Esophagus (tissue), 2 donors: ENCODE measurements at regions not wholly inside any gene's neighbourhood (a gene's known extent, or its start where the extent isn't known, plus 50 kb on each side); places are given as distances from the start of the nearest gene placed in this dataset.

ENCODE experiments used
- H3K27ac ChIP-seq, 2 donors: one replicate each; pipeline ENCODE4 v1.5.1; 2013; ENCODE audit warnings: low read depth in 2 of 2, mild to moderate bottlenecking in 2 of 2, inconsistent platforms in 1 of 2, low read length in 1 of 2, moderate library complexity in 1 of 2
- H3K27me3 ChIP-seq, 2 donors: one replicate each; pipeline ENCODE4 v1.6.1; 2013; ENCODE audit warnings: low read length in 2 of 2, control low read depth in 1 of 2, mild to moderate bottlenecking in 1 of 2; ENCODE audit not compliant: insufficient read depth in 2 of 2, control insufficient read depth in 1 of 2
- H3K36me3 ChIP-seq, 2 donors: one replicate each; pipeline ENCODE4 v1.6.1; 2013; ENCODE audit warnings: low read length in 1 of 2; ENCODE audit not compliant: control insufficient read depth in 2 of 2, insufficient read depth in 2 of 2
- H3K4me1 ChIP-seq, 2 donors: one replicate each; pipeline ENCODE4 v1.6.1; 2013; ENCODE audit warnings: low read length in 1 of 2; ENCODE audit not compliant: control insufficient read depth in 2 of 2, insufficient read depth in 2 of 2
- H3K4me3 ChIP-seq, 2 donors: one replicate each; pipeline ENCODE4 v1.5.1; 2013; ENCODE audit warnings: low read length in 2 of 2, mild to moderate bottlenecking in 2 of 2, low read depth in 1 of 2, moderate library complexity in 1 of 2
- H3K9me3 ChIP-seq, 2 donors: one replicate each; pipeline ENCODE4 v1.6.1; 2013; ENCODE audit warnings: mild to moderate bottlenecking in 2 of 2, low read depth in 1 of 2, low read length in 1 of 2, moderate library complexity in 1 of 2; ENCODE audit not compliant: control insufficient read depth in 2 of 2, insufficient read depth in 1 of 2
- WGBS, 2 donors: extraction: QIAGEN DNeasy Blood & Tissue Kit; methylation state at CpG; one replicate each; pipeline ENCODE4 v1.1.7; 2013; 5-methylcytosine and 5-hydroxymethylcytosine counted together
- donor health status: healthy with polysubstance abuse.
- donor health status: Bipolar disorder and iron deficiency.

- H3K4me3 ChIP-seq: no peak overlapping the region
- H3K9me3 ChIP-seq: no peaks in the 10 kb centered on the region
- no peaks in the 10 kb centered on the region for H3K4me1 ChIP-seq
- no peaks in the 10 kb centered on the region for H3K27me3 ChIP-seq
- 32 to 37% methylated on average over 2 of the region's 2 CpGs for WGBS, 2 donors
- peak overlapping the region; percentile 28 to 70 for H3K27ac ChIP-seq
- no peaks in the 10 kb centered on the region for H3K36me3 ChIP-seq
Observed at GRCh38 chr20:11305406-11305805, 612.3 kb upstream of the BTBD3 start.

GRCh38 chr20:11311659-11312224, 606.0 kb upstream of the BTBD3 start:
- Histone ChIP-seq H3K27ac (no peak overlapping the region), H3K9me3 (peaks cover 0 to 2% of the 10 kb centered on the region in 2 donors), H3K27me3 (no peaks in the 10 kb centered on the region), H3K4me1 (no peaks in the 10 kb centered on the region), H3K36me3 (no peaks in the 10 kb centered on the region), H3K4me3 (no peak overlapping the region)
- 53 to 54% methylated on average over 3 of the region's 3 CpGs for WGBS, 2 donors

GRCh38 chr20:11315525-11315924, 602.2 kb upstream of the BTBD3 start:
- Histone ChIP-seq H3K4me1 (no peaks in the 10 kb centered on the region), H3K27me3 (no peaks in the 10 kb centered on the region), H3K36me3 (no peaks in the 10 kb centered on the region), H3K9me3 (peaks cover 0 to 2% of the 10 kb centered on the region in 2 donors), H3K4me3 (no peak overlapping the region), H3K27ac (no peak overlapping the region)
- 64 to 81% methylated on average over 2 of the region's 2 CpGs for WGBS, 2 donors

- H3K27me3 ChIP-seq: no peaks in the 10 kb centered on the region
- H3K9me3 ChIP-seq: peaks cover 0 to 2% of the 10 kb centered on the region in 2 donors
- H3K4me1 ChIP-seq: no peaks in the 10 kb centered on the region
- H3K27ac ChIP-seq: no peak overlapping the region
- no peak overlapping the region for H3K4me3 ChIP-seq
- H3K36me3 ChIP-seq: no peaks in the 10 kb centered on the region
Observed at GRCh38 chr20:11316244-11316643, 601.4 kb upstream of the BTBD3 start.

- Histone ChIP-seq H3K4me3 (no peak overlapping the region), H3K36me3 (no peaks in the 10 kb centered on the region), H3K4me1 (no peaks in the 10 kb centered on the region)
Observed at GRCh38 chr20:11320033-11320432, 597.7 kb upstream of the BTBD3 start.

GRCh38 chr20:11323816-11324215, 593.9 kb upstream of the BTBD3 start:
- no peak overlapping the region for H3K4me3 ChIP-seq
- H3K27me3 ChIP-seq: no peaks in the 10 kb centered on the region
- WGBS, 2 donors: 67 to 68% methylated on average over 1 of the region's 1 CpG
- no peaks in the 10 kb centered on the region for H3K36me3 ChIP-seq
- H3K27ac ChIP-seq: no peak overlapping the region
- no peaks in the 10 kb centered on the region for H3K9me3 ChIP-seq
- no peaks in the 10 kb centered on the region for H3K4me1 ChIP-seq

More at GRCh38 chr20:11320033-11320432, 597.7 kb upstream of the BTBD3 start:
- Histone ChIP-seq H3K27ac (no peak overlapping the region), H3K9me3 (peaks cover 0 to 2% of the 10 kb centered on the region in 2 donors), H3K27me3 (no peaks in the 10 kb centered on the region)

- Histone ChIP-seq H3K4me1 (no peaks in the 10 kb centered on the region), H3K27me3 (no peaks in the 10 kb centered on the region), H3K4me3 (no peak overlapping the region), H3K27ac (no peak overlapping the region), H3K9me3 (no peaks in the 10 kb centered on the region), H3K36me3 (no peaks in the 10 kb centered on the region)
- WGBS, 2 donors: 84 to 90% methylated on average over 4 of the region's 4 CpGs
Observed at GRCh38 chr20:11324990-11325389, 592.7 kb upstream of the BTBD3 start.

- Histone ChIP-seq H3K4me3 (no peak overlapping the region), H3K9me3 (no peaks in the 10 kb centered on the region), H3K27ac (peak overlapping the region in 1 of 2 donors; percentile 77), H3K27me3 (no peaks in the 10 kb centered on the region), H3K4me1 (no peaks in the 10 kb centered on the region), H3K36me3 (no peaks in the 10 kb centered on the region)
- 56 to 59% methylated on average over 8 of the region's 8 CpGs for WGBS, 2 donors
Observed at GRCh38 chr20:11328839-11329238, 588.9 kb upstream of the BTBD3 start.

GRCh38 chr20:11329271-11329670, 588.4 kb upstream of the BTBD3 start:
- no peaks in the 10 kb centered on the region for H3K4me1 ChIP-seq
- H3K36me3 ChIP-seq: no peaks in the 10 kb centered on the region
- no peaks in the 10 kb centered on the region for H3K27me3 ChIP-seq
- H3K4me3 ChIP-seq: no peak overlapping the region
- no peaks in the 10 kb centered on the region for H3K9me3 ChIP-seq
- no peak overlapping the region for H3K27ac ChIP-seq
- 57 to 65% methylated on average over 1 of the region's 1 CpG for WGBS, 2 donors

GRCh38 chr20:11331096-11331495, 586.6 kb upstream of the BTBD3 start:
- Histone ChIP-seq H3K27ac (no peak overlapping the region), H3K27me3 (no peaks in the 10 kb centered on the region), H3K9me3 (no peaks in the 10 kb centered on the region), H3K4me1 (no peaks in the 10 kb centered on the region), H3K4me3 (no peak overlapping the region), H3K36me3 (no peaks in the 10 kb centered on the region)
- WGBS, 2 donors: 43 to 70% methylated on average over 2 of the region's 2 CpGs
